ENCODE measurements at regions not wholly inside any gene's neighbourhood (a gene's known extent, or its start where the extent isn't known, plus 50 kb on each side); places are given as distances from the start of the nearest gene placed in this dataset.

GRCh38 chr4:57607566-57608180 lies 497.5 kb upstream of the IGFBP7 start:
- Mint-ChIP-seq H3K27me3 (no peaks in the 10 kb centered on the region), H3K4me1 (no peaks in the 10 kb centered on the region), H3K4me3 (no peak overlapping the region), H3K36me3 (ENCODE audit: low read depth) (no peaks in the 10 kb centered on the region), H3K27ac (no peak overlapping the region), H3K9me3 (no peaks in the 10 kb centered on the region)
- no peak for ATAC-seq
- DNase-seq: no peak

GRCh38 chr4:57605376-57605775 lies 495.2 kb upstream of the IGFBP7 start:
- Mint-ChIP-seq H3K36me3 (ENCODE audit: low read depth) (no peaks in the 10 kb centered on the region), H3K4me1 (no peaks in the 10 kb centered on the region), H3K27me3 (no peaks in the 10 kb centered on the region), H3K9me3 (no peaks in the 10 kb centered on the region), H3K27ac (no peak overlapping the region), H3K4me3 (no peak overlapping the region)
- ATAC-seq: no peak
- no peak for DNase-seq

- Mint-ChIP-seq H3K4me1 (no peaks in the 10 kb centered on the region), H3K4me3 (no peak overlapping the region), H3K36me3 (ENCODE audit: low read depth) (no peaks in the 10 kb centered on the region), H3K27me3 (no peaks in the 10 kb centered on the region), H3K9me3 (no peaks in the 10 kb centered on the region), H3K27ac (no peak overlapping the region)
- ATAC-seq (no peak), DNase-seq (no peak)
These were observed 492.0 kb upstream of the IGFBP7 start for GRCh38 chr4:57602141-57602540.

GRCh38 chr4:57591073-57591472 lies 480.9 kb upstream of the IGFBP7 start:
- H3K4me3 Mint-ChIP-seq: no peak overlapping the region

GRCh38 chr4:57588557-57588956 lies 478.4 kb upstream of the IGFBP7 start:
- no peak overlapping the region for H3K4me3 Mint-ChIP-seq
- DNase-seq (no peak), ATAC-seq (no peak)
- peaks cover 3% of the 10 kb centered on the region for H3K9me3 Mint-ChIP-seq
- H3K27me3 Mint-ChIP-seq: no peaks in the 10 kb centered on the region
- H3K27ac Mint-ChIP-seq: no peak overlapping the region
- H3K36me3 Mint-ChIP-seq (ENCODE audit: low read depth): no peaks in the 10 kb centered on the region
- H3K4me1 Mint-ChIP-seq: no peaks in the 10 kb centered on the region

More at GRCh38 chr4:57591073-57591472, 480.9 kb upstream of the IGFBP7 start:
- H3K9me3 Mint-ChIP-seq: peaks cover 3% of the 10 kb centered on the region
- no peak for DNase-seq
- H3K27ac Mint-ChIP-seq: no peak overlapping the region
- ATAC-seq: no peak
- H3K4me1 Mint-ChIP-seq: no peaks in the 10 kb centered on the region
- no peaks in the 10 kb centered on the region for H3K36me3 Mint-ChIP-seq (ENCODE audit: low read depth)
- H3K27me3 Mint-ChIP-seq: no peaks in the 10 kb centered on the region

GRCh38 chr4:57580710-57581599 lies 470.8 kb upstream of the IGFBP7 start:
- Mint-ChIP-seq H3K27ac (no peak overlapping the region), H3K4me1 (no peaks in the 10 kb centered on the region), H3K36me3 (ENCODE audit: low read depth) (no peaks in the 10 kb centered on the region), H3K4me3 (no peak overlapping the region), H3K9me3 (no peaks in the 10 kb centered on the region), H3K27me3 (no peaks in the 10 kb centered on the region)
- no peak for ATAC-seq
- no peak for DNase-seq

- H3K27me3 Mint-ChIP-seq: no peaks in the 10 kb centered on the region
- H3K27ac Mint-ChIP-seq: no peak overlapping the region
- no peaks in the 10 kb centered on the region for H3K36me3 Mint-ChIP-seq (ENCODE audit: low read depth)
- no peak overlapping the region for H3K4me3 Mint-ChIP-seq
- no peak for DNase-seq
- H3K9me3 Mint-ChIP-seq: peaks cover 4% of the 10 kb centered on the region
- ATAC-seq: no peak
- H3K4me1 Mint-ChIP-seq: no peaks in the 10 kb centered on the region
These were observed 465.2 kb upstream of the IGFBP7 start for GRCh38 chr4:57575426-57575825.

GRCh38 chr4:57554556-57555092 lies 444.4 kb upstream of the IGFBP7 start:
- peaks cover 9% of the 10 kb centered on the region for H3K9me3 Mint-ChIP-seq
- H3K4me1 Mint-ChIP-seq: no peaks in the 10 kb centered on the region
- H3K36me3 Mint-ChIP-seq (ENCODE audit: low read depth): no peaks in the 10 kb centered on the region
- H3K4me3 Mint-ChIP-seq: no peak overlapping the region
- ATAC-seq: no peak
- no peak overlapping the region for H3K27ac Mint-ChIP-seq
- no peaks in the 10 kb centered on the region for H3K27me3 Mint-ChIP-seq
- DNase-seq: no peak

GRCh38 chr4:57553728-57554127 lies 443.5 kb upstream of the IGFBP7 start:
- Mint-ChIP-seq H3K27me3 (no peaks in the 10 kb centered on the region), H3K36me3 (ENCODE audit: low read depth) (no peaks in the 10 kb centered on the region), H3K4me1 (no peaks in the 10 kb centered on the region), H3K27ac (no peak overlapping the region), H3K4me3 (no peak overlapping the region), H3K9me3 (peaks cover 8% of the 10 kb centered on the region)
- DNase-seq (no peak), ATAC-seq (no peak)

GRCh38 chr4:57550198-57550597 lies 440.0 kb upstream of the IGFBP7 start:
- DNase-seq (no peak), ATAC-seq (no peak)
- H3K27me3 Mint-ChIP-seq: no peaks in the 10 kb centered on the region
- no peaks in the 10 kb centered on the region for H3K36me3 Mint-ChIP-seq (ENCODE audit: low read depth)
- no peak overlapping the region for H3K4me3 Mint-ChIP-seq
- no peak overlapping the region for H3K27ac Mint-ChIP-seq
- no peaks in the 10 kb centered on the region for H3K4me1 Mint-ChIP-seq
- peaks cover 4% of the 10 kb centered on the region for H3K9me3 Mint-ChIP-seq

- no peaks in the 10 kb centered on the region for H3K36me3 Mint-ChIP-seq (ENCODE audit: low read depth)
- DNase-seq (no peak), ATAC-seq (no peak)
- no peaks in the 10 kb centered on the region for H3K27me3 Mint-ChIP-seq
- no peak overlapping the region for H3K27ac Mint-ChIP-seq
- no peaks in the 10 kb centered on the region for H3K9me3 Mint-ChIP-seq
- H3K4me1 Mint-ChIP-seq: no peaks in the 10 kb centered on the region
- H3K4me3 Mint-ChIP-seq: no peak overlapping the region
These were observed 438.7 kb upstream of the IGFBP7 start for GRCh38 chr4:57548856-57549255.

- Mint-ChIP-seq H3K27me3 (no peaks in the 10 kb centered on the region), H3K4me3 (no peak overlapping the region), H3K4me1 (no peaks in the 10 kb centered on the region), H3K36me3 (ENCODE audit: low read depth) (no peaks in the 10 kb centered on the region), H3K9me3 (no peaks in the 10 kb centered on the region), H3K27ac (no peak overlapping the region)
- DNase-seq (no peak), ATAC-seq (no peak)
These were observed 434.8 kb upstream of the IGFBP7 start for GRCh38 chr4:57544811-57545654.

GRCh38 chr4:57504797-57505530 lies 394.8 kb upstream of the IGFBP7 start:
- no peak for DNase-seq
- no peak for ATAC-seq

GRCh38 chr4:57504139-57504538 lies 394.0 kb upstream of the IGFBP7 start:
- no peak overlapping the region for H3K27ac Mint-ChIP-seq
- H3K9me3 Mint-ChIP-seq: peaks cover 4% of the 10 kb centered on the region
- ATAC-seq: no peak

More at GRCh38 chr4:57504797-57505530, 394.8 kb upstream of the IGFBP7 start:
- Mint-ChIP-seq H3K4me3 (no peak overlapping the region), H3K27ac (no peak overlapping the region), H3K27me3 (no peaks in the 10 kb centered on the region), H3K9me3 (peaks cover 4% of the 10 kb centered on the region), H3K36me3 (ENCODE audit: low read depth) (no peaks in the 10 kb centered on the region), H3K4me1 (no peaks in the 10 kb centered on the region)

More at GRCh38 chr4:57504139-57504538, 394.0 kb upstream of the IGFBP7 start:
- Mint-ChIP-seq H3K4me1 (no peaks in the 10 kb centered on the region), H3K4me3 (no peak overlapping the region), H3K27me3 (no peaks in the 10 kb centered on the region), H3K36me3 (ENCODE audit: low read depth) (no peaks in the 10 kb centered on the region)
- no peak for DNase-seq

Measured in activated naive CD8-positive, alpha-beta T cell treated with anti-CD3 and anti-CD28 coated beads, Interleukin-2, amount 50 U/mL, for 24 hours (primary cell).